H4 (cell line): ENCODE measurements at regions not wholly inside any gene's neighbourhood (a gene's known extent, or its start where the extent isn't known, plus 50 kb on each side); places are given as distances from the start of the nearest gene placed in this dataset.
A peak's percentile ranks its signal among the peaks of the same experiment; 100 is the strongest.
"Not testable (repeated sequence)": the region's sequence is repeated elsewhere in the genome, so short reads cannot be mapped to it uniquely, and the experiment has no call there.

ENCODE experiments used
- DNase-seq: peaks from one replicate; pipeline ENCODE4 v3.0.0-alpha.2; 2015; ENCODE audit warnings: low spot score

DNA sequence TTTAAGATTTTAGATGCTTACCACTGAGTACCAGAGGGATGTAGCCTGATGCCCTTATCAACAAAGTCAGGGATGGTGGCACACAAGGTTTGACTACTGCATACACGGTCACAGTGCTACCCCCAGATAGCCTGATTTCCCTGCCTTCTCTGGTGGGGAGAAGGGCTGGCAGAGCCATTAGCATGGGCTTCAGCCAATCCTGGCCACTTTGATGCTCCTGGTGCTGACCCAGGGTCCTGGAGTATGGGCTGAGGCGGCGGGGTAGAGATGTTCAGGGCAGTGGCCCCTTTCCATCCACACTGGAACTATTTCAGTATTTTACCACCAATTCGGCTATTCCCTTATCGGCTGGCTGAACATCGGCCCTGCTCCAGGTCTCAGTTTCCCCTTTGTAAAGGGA lies 83.2 kb downstream of the POTEB3 start:
- not testable (repeated sequence) for DNase-seq

- DNase-seq, result not testable (repeated sequence)
Observed at GRCh38 chr15:21355944-21356343, 84.4 kb downstream of the POTEB3 start.

- not testable (repeated sequence) for DNase-seq
Observed at GRCh38 chr15:21354597-21354996, 85.7 kb downstream of the POTEB3 start.

DNA sequence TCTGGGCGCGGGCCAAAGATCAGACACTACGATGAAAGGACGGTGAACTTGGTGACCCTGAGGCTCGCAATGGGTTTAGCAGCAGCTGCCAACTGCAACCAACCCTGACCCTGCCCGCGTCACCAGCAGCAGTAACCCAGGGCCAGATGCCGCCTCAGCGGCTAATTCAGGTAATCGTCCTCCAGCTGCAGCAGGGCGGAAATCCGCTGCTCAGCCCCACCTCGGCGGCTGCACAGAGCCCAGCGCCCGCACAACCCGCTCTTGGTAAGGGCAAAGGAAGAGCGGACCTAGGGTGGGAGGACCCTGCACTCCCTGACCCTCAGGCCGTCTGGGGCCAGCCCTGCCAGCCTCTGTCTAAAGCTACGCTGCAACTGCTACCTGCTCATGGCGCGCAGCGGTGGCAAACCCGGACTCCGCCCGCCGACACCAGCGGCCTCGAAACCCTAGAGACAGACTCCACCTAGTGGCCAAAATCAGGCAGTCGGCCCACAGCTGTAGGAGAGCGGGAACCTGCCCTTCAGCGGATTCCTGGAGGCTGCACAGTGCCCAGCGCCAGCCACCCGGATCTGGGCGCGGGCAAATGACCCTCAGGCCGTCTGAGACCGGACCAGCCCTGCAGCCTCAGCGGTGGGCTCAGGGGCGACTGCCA lies 87.5 kb downstream of the POTEB3 start:
- DNase-seq, result not testable (repeated sequence)

DNA sequence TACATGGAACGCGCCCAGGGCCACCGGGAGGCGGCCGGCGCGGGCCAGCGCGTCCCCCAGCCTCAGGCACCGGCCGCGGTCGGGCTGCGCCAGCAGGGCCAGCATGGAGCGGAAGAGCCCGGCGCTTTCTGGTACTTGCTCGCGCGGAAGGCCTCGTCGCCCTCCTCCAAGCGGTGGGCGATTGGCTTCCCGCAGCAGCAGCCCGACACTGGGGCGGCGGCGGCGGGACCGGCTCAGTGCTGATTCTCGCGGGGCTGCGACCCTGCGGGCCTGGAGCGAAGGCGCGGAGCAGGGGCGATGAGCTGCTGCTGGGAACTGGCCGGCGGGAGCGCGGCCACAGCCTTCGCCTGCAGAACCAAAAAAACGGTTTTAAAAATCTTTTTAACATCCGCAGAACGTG lies 95.3 kb downstream of the POTEB3 start:
- not testable (repeated sequence) for DNase-seq

DNA sequence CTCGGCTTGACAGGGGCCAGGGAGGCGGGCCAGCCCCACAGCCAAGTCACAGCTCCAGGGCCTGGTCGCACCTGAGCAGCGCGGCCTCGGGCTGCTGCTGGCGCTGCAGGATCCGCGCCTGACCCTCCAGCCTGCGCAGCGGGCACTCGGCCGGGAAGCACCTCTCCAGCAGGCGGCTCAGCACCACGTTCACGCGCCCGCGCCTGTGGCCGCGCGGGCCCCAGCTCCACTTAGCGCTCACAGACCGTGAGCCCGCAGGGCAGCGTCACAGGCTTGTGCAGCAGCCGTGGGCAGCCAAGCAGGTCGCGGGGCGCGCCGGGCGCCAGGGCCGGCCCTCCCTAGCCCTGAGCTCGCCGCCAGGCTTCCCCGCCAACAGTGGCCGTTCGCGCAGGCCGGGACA lies 95.8 kb downstream of the POTEB3 start:
- DNase-seq, result not testable (repeated sequence)

- not testable (repeated sequence) for DNase-seq
Observed at GRCh38 chr15:21337028-21337427, 103.3 kb downstream of the POTEB3 start.

DNA sequence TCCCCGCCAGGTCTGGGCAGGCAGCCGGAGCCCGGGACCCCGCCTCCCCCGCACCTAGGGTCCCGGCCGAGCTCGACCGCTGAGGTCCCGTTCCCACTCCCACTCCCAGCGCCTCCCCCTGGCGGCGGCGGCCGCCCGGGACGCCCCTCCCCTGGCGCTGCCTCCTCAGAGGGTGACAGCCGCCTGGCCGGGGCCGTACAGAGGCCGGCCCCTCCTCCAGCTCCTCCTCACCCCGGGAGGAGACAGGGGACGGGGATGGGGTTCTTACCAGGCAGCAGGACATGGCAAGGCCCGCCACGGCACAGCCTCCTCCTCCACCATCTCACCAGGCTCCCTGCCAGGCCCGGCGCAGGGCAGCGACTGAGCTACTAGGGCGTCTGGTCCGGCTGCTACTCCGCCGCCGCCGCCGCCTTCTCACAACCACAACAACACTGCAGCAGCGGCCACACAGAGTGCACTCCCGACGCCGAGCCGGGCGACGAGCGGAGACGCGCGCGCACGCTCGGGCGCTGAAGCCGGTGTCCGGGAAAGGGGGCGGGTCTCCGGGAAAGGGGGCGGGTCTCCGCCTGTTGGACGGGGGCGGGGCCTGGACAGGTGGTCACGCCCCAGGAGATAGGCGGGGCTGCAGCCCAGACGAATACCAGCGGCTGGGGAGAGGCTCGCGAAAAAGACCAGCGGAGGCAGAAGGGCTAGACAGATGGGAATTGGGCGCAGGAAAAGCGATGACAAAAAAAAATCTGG lies 115.4 kb downstream of the POTEB3 start:
- DNase-seq, result not testable (repeated sequence)

GRCh38 chr15:21284353-21284752 lies 155.9 kb downstream of the POTEB3 start:
- not testable (repeated sequence) for DNase-seq

DNA sequence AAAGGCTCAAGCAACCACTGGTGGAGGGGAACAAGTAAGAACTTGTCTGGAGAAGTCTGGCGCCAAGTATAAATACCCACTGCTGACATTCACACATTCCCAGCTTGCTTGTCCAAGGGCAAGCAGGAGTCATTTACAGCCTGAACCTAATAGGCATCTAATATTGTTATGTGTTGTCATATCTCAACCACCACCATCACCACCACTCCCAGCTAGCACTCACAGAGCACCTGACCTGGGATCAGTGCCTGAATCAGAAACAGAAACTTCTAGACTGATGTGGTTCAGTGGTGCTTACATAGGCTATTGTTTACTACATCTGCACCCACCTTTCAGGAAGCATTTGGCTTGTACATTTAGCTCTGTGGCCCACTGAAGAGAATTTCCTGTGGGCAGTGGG lies 157.1 kb downstream of the POTEB3 start:
- DNase-seq, result not testable (repeated sequence)

DNA sequence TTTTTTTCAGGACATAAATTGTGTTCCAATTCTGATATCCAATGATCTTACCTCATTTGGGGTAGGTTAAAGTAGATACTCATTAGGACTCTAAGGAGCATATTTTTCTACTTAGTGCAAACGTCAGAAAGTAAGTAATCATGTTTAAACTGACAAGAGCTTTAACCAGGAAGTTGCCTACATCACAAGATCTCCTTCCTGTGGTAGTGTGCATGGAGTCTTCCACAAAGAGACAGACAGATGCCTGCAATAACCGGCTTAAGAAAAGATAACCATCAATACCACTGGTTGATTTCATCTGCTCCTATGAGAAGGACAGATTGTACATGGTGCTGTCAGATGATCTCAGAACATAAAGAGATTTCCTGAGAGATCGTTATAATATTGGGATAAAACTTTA lies 160.0 kb downstream of the POTEB3 start:
- DNase-seq, result not testable (repeated sequence)

DNA sequence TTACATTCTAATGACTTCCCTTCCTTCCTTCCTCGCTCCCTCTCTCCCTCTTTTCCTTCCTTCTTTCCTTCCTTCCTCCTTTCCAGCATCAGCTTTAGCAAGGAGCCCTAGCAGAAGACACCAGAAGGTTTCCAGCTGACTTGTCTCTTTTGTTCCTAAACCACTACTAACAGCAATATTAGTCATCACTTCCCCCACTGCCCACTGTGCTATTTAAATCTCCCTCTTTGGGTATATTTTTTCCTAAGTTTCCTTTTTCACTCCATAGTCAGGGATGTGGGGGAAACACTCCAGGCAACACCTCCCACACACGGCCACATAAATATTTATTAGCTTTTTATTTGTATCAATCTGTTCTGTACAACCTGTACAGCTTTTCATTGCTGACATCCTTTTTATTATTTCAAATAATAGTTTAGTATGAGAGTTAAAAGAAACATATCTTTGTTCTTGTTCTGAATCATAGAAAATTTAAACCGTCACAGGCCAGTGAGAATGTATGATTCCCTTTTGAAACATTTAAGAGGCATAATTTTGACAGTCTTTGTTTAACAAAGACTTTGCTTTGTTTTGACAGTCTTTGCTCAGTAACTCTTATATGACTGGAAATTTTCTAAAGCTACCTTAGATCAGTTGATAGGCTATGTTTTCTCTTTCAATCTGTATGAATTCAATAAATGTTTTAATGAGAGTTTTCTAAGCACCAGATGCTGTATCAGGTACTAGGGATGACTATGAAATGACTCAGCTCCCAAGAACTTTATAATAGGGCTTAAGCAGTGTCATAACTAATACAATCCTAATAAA lies 167.9 kb downstream of the POTEB3 start:
- peak; percentile 2 for DNase-seq

DNA sequence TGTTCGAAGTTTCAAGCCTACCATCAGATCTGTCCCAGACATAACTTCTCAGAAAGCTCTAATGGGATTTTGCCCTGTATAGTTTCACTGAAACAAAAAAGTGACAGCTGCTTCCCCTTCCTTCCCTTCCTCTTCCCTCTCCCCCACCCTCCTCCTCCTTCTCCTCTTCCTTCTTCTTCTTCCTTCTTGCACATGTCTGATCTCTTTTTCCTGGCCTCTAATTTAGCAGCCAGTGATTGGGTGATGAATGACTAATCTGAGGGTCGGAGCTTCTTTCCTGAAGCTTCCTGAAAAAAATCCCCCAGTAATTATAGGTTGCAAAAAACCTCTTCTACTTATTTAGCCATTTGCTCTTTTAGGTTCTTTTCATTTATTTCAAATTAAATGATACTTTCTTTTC lies 168.7 kb downstream of the POTEB3 start:
- peak; percentile 0 for DNase-seq

- peak; percentile 2 for DNase-seq
Observed at GRCh38 chr15:21270474-21270873, 169.8 kb downstream of the POTEB3 start.

GRCh38 chr15:21269673-21270072 lies 170.6 kb downstream of the POTEB3 start:
- not testable (repeated sequence) for DNase-seq

DNA sequence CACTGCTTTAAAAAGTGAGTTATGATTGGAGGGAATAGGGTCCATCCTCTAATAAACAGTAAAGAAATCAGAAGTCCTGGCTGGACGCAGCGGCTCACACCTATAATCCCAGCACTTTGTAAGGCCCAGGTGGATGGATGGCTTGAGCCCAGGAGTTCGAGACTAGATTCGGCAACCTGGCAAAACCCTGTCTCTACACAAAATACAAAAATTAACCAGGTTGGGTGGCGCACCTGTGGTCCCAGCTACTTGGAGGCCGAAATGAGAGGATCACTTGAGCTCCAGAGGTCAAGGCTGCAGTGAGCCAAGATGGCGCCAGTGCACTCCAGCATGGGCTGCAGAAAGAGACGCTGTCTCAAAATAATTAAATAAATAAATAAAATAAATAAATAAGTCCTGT lies 171.2 kb downstream of the POTEB3 start:
- peak; percentile 1 for DNase-seq

GRCh38 chr15:21268436-21268940 lies 171.8 kb downstream of the POTEB3 start:
- peak; percentile 0 for DNase-seq

GRCh38 chr15:21267671-21268395 lies 172.5 kb downstream of the POTEB3 start:
- peak; percentile 1 for DNase-seq

DNA sequence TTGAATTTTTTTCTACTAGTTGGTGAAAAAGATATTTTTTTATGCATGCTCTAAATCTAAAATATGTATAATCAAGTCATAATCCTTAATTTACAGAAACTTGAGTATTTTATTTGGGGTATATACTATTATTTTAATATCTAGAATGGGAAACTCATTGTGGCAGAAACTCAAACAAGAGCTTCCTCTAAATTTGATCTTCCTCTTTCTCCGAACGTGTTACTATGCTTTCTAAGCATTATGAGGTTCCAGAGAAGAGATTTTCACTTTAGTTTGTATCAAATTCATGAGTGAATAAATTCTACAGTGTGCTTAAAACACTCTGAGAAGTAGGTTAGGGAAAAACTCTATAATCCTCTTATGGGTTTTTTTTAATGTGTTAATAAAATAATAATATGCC lies 173.1 kb downstream of the POTEB3 start:
- DNase-seq, result no peak

GRCh38 chr15:21265628-21266027 lies 174.7 kb downstream of the POTEB3 start:
- peak; percentile 0 for DNase-seq

DNA sequence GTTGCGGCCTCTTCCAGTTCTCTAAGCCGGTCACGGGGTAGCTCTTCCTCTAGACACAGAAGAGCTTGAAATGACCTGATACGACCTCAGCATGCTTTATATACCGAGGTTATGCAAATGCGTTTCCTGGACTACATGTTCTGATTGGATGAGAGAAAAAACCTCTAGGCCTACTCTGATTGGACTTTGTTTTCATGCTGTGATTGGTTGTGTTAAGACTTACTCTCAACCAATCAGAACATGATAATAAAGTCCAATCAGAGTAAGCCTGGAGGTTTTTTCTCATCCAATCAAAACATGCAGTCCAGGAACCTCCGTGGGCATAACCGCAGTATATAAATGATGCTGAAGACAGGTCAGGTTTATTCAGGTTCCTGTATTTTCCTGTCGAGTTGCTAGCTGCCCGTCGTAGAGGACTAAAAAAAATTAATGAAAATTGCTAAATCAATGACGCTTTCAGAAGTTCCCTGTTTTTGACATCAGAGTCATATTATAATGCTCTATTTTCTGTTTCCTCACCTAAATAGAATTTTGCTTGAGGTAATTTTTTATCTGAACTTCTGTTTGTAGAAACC lies 177.4 kb downstream of the POTEB3 start:
- peak; percentile 84 for DNase-seq
